Right forelimb (tissue), 1 donor: ENCODE measurements at regions not wholly inside any gene's neighbourhood (a gene's known extent, or its start where the extent isn't known, plus 50 kb on each side); places are given as distances from the start of the nearest gene placed in this dataset.

ENCODE experiments used
- DNase-seq: peaks from one replicate; pipeline ENCODE4 v3.0.0-alpha.2; 2018

- no peak for DNase-seq
Observed at GRCh38 chr4:23741681-23742191, 148.1 kb downstream of the PPARGC1A start.

GRCh38 chr4:23737571-23737970 is 152.3 kb downstream of the PPARGC1A start:
- DNase-seq = no peak

- DNase-seq = no peak
Observed at GRCh38 chr4:23736466-23736865, 153.4 kb downstream of the PPARGC1A start.

- no peak for DNase-seq
Observed at GRCh38 chr4:23734000-23734399, 155.8 kb downstream of the PPARGC1A start.

GRCh38 chr4:23733476-23733875 is 156.4 kb downstream of the PPARGC1A start:
- DNase-seq = no peak

- DNase-seq = no peak
Observed at GRCh38 chr4:23730998-23731397, 158.8 kb downstream of the PPARGC1A start.

GRCh38 chr4:23728971-23729370 is 160.9 kb downstream of the PPARGC1A start:
- no peak for DNase-seq

GRCh38 chr4:23728393-23728792 is 161.5 kb downstream of the PPARGC1A start:
- no peak for DNase-seq

- DNase-seq = no peak
Observed at GRCh38 chr4:23720556-23720955, 169.3 kb downstream of the PPARGC1A start.

- no peak for DNase-seq
Observed at GRCh38 chr4:23718435-23718834, 171.4 kb downstream of the PPARGC1A start.

GRCh38 chr4:23717528-23718248 is 172.2 kb downstream of the PPARGC1A start:
- no peak for DNase-seq

- DNase-seq = no peak
Observed at GRCh38 chr4:23710298-23710697, 179.5 kb downstream of the PPARGC1A start.

GRCh38 chr4:23707652-23708026 is 182.2 kb downstream of the PPARGC1A start:
- no peak for DNase-seq

GRCh38 chr4:23706972-23707651 is 182.7 kb downstream of the PPARGC1A start:
- DNase-seq = no peak

GRCh38 chr4:23700197-23700596 is 189.7 kb downstream of the PPARGC1A start:
- no peak for DNase-seq

- no peak for DNase-seq
Observed at GRCh38 chr4:23697722-23698121, 192.1 kb downstream of the PPARGC1A start.

- no peak for DNase-seq
Observed at GRCh38 chr4:23697001-23697528, 192.8 kb downstream of the PPARGC1A start.

GRCh38 chr4:23686169-23686897 is 203.5 kb downstream of the PPARGC1A start:
- DNase-seq = no peak

GRCh38 chr4:23685471-23685870 is 204.4 kb downstream of the PPARGC1A start:
- DNase-seq = no peak

GRCh38 chr4:23680671-23681518 is 209.0 kb downstream of the PPARGC1A start:
- DNase-seq = no peak

GRCh38 chr4:23674694-23675093 is 215.2 kb downstream of the PPARGC1A start:
- DNase-seq = no peak

GRCh38 chr4:23667659-23668058 is 222.2 kb downstream of the PPARGC1A start:
- no peak for DNase-seq
